Fibroblast of lung (primary cell): ENCODE measurements at regions not wholly inside any gene's neighbourhood (a gene's known extent, or its start where the extent isn't known, plus 50 kb on each side); places are given as distances from the start of the nearest gene placed in this dataset.
"Not testable (repeated sequence)": the region's sequence is repeated elsewhere in the genome, so short reads cannot be mapped to it uniquely, and the experiment has no call there.

Experiments
- DNase-seq, 2 donors: peaks; one replicate each; pipeline versions ENCODE4 v3.0.0 to v3.0.0-alpha.2; 2010; ENCODE audit warnings: low read depth in 2 of 2
- H2AFZ ChIP-seq: 2 replicates; pipeline ENCODE4 v1.5.1; 2012; ENCODE audit warnings: low read length, control low read depth, inconsistent platforms
- H3K27ac ChIP-seq: 2 replicates; pipeline ENCODE4 v1.5.1; 2011; ENCODE audit warnings: low read length, control low read depth; ENCODE audit not compliant: insufficient read depth
- H3K27me3 ChIP-seq: 2 replicates; pipeline ENCODE4 v1.5.1; 2011; ENCODE audit warnings: mild to moderate bottlenecking, low read length; ENCODE audit not compliant: control insufficient read depth, insufficient read depth
- H3K36me3 ChIP-seq: 2 replicates; pipeline ENCODE4 v1.5.1; 2011; ENCODE audit warnings: low read length; ENCODE audit not compliant: control insufficient read depth, insufficient read depth
- H3K4me1 ChIP-seq: 2 replicates; pipeline ENCODE4 v1.5.1; 2011; ENCODE audit warnings: low read length; ENCODE audit not compliant: control insufficient read depth, insufficient read depth; ENCODE audit errors: extremely low read depth
- H3K4me2 ChIP-seq: 2 replicates; pipeline ENCODE4 v1.5.1; 2011; ENCODE audit warnings: low read length, control low read depth; ENCODE audit not compliant: insufficient read depth; ENCODE audit errors: extremely low read depth
- H3K4me3 ChIP-seq, 4 experiments: fragments of 200-600 bp in 1 of 4; sonication (generic) in 1 of 4; replicated peaks in 1 of 4; 2 replicates each; pipeline ENCODE4 v1.5.1; 2011 to 2016; ENCODE audit warnings: low read length in 4 of 4, low read depth in 3 of 4, mild to moderate bottlenecking in 3 of 4, control low read depth in 2 of 4, inconsistent platforms in 1 of 4, mixed read lengths in 1 of 4; ENCODE audit not compliant: insufficient read depth in 1 of 4; ENCODE audit errors: control extremely low read depth in 1 of 4
- H3K79me2 ChIP-seq: 2 replicates; pipeline ENCODE4 v1.5.1; 2012; ENCODE audit warnings: mild to moderate bottlenecking, low read length, inconsistent platforms; ENCODE audit not compliant: control insufficient read depth, insufficient read depth
- H3K9ac ChIP-seq: 2 replicates; pipeline ENCODE4 v1.5.1; 2011; ENCODE audit warnings: mild to moderate bottlenecking, low read length, control low read depth; ENCODE audit not compliant: insufficient read depth
- H3K9me3 ChIP-seq: 2 replicates; pipeline ENCODE4 v1.5.1; 2012; ENCODE audit warnings: low read depth, low read length; ENCODE audit not compliant: control insufficient read depth, insufficient read depth
- H4K20me1 ChIP-seq: 2 replicates; pipeline ENCODE4 v1.5.1; 2011; ENCODE audit warnings: low read length; ENCODE audit not compliant: control insufficient read depth, insufficient read depth; ENCODE audit errors: extremely low read depth

GRCh38 chr1:143792047-143792937, 179.5 kb downstream of the FAM72C start:
- not testable (repeated sequence) for H3K79me2 ChIP-seq, H2AFZ ChIP-seq, H3K4me3 ChIP-seq, H4K20me1 ChIP-seq, H3K9ac ChIP-seq, DNase-seq, H3K27ac ChIP-seq, H3K27me3 ChIP-seq, H3K4me2 ChIP-seq, H3K9me3 ChIP-seq, H3K4me1 ChIP-seq, H3K36me3 ChIP-seq

- not testable (repeated sequence) for H3K9ac ChIP-seq, H3K36me3 ChIP-seq, H3K9me3 ChIP-seq, H3K27me3 ChIP-seq, H3K4me2 ChIP-seq, H2AFZ ChIP-seq, H3K79me2 ChIP-seq, H3K27ac ChIP-seq, H3K4me1 ChIP-seq, H3K4me3 ChIP-seq, H4K20me1 ChIP-seq, DNase-seq
Measured at GRCh38 chr1:143786381-143786780, 185.4 kb downstream of the FAM72C start.

- not testable (repeated sequence) for H3K27ac ChIP-seq, DNase-seq, H3K79me2 ChIP-seq, H3K4me1 ChIP-seq, H3K4me3 ChIP-seq, H3K9me3 ChIP-seq, H4K20me1 ChIP-seq, H3K27me3 ChIP-seq, H3K4me2 ChIP-seq, H2AFZ ChIP-seq, H3K36me3 ChIP-seq, H3K9ac ChIP-seq
Measured at GRCh38 chr1:143785883-143786282, 185.9 kb downstream of the FAM72C start.

GRCh38 chr1:143784239-143784882, 187.4 kb downstream of the FAM72C start:
- DNase-seq, H2AFZ ChIP-seq: not testable (repeated sequence)

GRCh38 chr1:143778178-143778577, 193.6 kb downstream of the FAM72C start:
- not testable (repeated sequence) for H3K9me3 ChIP-seq, H2AFZ ChIP-seq, H3K79me2 ChIP-seq, H3K4me2 ChIP-seq, H3K4me3 ChIP-seq, H3K9ac ChIP-seq, H3K27ac ChIP-seq, H3K4me1 ChIP-seq, H3K36me3 ChIP-seq, H3K27me3 ChIP-seq, H4K20me1 ChIP-seq, DNase-seq

More at GRCh38 chr1:143784239-143784882, 187.4 kb downstream of the FAM72C start:
- H3K36me3 ChIP-seq, H3K4me1 ChIP-seq, H3K9ac ChIP-seq, H3K27me3 ChIP-seq, H3K27ac ChIP-seq, H4K20me1 ChIP-seq, H3K4me2 ChIP-seq, H3K79me2 ChIP-seq, H3K4me3 ChIP-seq, H3K9me3 ChIP-seq: not testable (repeated sequence)

GRCh38 chr1:143764831-143765230, 207.0 kb downstream of the FAM72C start:
- not testable (repeated sequence) for H3K27ac ChIP-seq, DNase-seq, H3K4me2 ChIP-seq, H2AFZ ChIP-seq, H4K20me1 ChIP-seq, H3K9ac ChIP-seq, H3K4me3 ChIP-seq, H3K79me2 ChIP-seq, H3K9me3 ChIP-seq, H3K27me3 ChIP-seq, H3K4me1 ChIP-seq, H3K36me3 ChIP-seq
